Activated T-helper 9 cell treated with anti-CD3 and anti-CD28 coated beads, Interleukin-2, amount 50 U/mL, for 16 hours (primary cell): ENCODE measurements at regions not wholly inside any gene's neighbourhood (a gene's known extent, or its start where the extent isn't known, plus 50 kb on each side); places are given as distances from the start of the nearest gene placed in this dataset.
"Not testable (repeated sequence)": the region's sequence is repeated elsewhere in the genome, so short reads cannot be mapped to it uniquely, and the experiment has no call there.

Experiments
- DNase-seq: peaks from one replicate; pipeline ENCODE4 v3.0.0-alpha.2; 2020; ENCODE audit warnings: low read depth

DNA sequence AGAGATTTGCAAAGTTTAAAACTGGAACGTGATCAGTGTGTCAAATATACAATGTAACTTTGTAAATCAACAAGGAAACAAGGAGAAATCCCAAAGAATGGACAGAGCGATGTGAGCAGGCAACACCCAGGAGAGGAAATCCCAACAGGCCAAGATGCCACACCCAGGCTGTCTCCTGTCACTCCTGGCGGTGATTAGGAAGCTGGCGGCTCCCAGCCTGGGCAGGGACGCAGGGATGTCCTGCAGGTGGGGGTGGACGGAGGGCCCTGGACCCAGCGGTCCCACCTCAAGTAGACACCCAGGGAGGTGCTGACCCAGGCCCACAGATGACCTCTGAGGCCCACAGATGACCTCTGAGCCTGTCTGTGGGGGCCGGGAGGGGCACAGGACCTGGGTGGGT is 271.1 kb upstream of the SFSWAP start:
- DNase-seq = not testable (repeated sequence)

DNA sequence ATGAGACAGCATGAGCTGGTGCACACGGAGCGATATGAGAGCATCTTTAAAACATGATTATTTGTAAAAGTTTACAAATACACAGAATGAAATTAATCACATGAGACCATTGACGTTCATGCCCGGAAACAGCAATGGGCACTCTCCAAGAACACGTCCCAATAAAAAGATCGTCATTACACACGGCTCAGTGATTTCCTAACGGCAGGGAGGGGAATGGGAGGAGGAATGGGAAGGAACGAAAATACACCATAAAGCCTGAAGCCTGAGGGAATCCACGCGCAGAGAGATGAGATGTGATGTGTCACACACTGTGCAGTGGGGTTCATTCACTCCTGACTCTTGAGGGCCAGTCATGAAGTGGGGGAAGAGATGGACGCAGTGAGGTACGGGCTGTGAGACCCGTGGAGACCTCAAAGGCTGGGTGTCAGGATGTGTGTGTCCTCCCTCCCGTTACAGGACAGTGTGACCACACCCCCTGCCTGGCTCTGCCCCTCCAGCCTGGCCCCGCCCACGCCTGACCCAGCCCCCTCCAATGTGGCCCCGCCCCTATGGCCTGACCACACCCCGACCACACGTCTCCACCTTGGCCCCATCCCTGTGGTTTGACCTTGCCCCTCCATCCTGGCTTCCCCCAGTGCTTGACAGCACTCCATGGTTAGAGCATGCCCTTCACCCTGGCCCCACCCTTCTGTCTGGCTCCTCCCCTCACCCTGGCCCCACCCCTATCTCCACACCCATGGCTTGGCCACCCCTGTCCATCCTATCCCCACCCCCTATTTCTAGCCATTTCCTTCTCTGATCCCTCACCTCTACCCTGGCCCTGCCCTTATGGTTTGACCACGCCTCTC is 270.5 kb upstream of the SFSWAP start:
- not testable (repeated sequence) for DNase-seq

DNA sequence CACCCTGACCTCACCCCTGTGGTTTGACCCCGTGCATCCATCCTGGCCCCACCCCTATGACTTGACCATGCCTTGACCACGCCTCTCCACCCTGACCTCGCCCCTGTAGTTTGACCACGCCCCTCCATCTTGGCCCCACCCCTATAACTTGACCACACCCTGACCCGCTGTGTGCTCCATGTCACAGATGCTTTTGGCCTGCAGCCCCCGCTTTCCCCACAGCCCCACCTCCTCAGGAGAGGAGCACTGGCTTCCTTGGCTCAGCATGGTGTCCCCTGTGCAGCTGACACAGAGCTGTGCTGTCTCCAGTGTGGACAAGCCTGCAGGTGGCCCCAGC is 269.9 kb upstream of the SFSWAP start:
- no peak for DNase-seq

- DNase-seq = no peak
Measured at GRCh38 chr12:131441638-131442336, 269.1 kb upstream of the SFSWAP start.

GRCh38 chr12:131442337-131442918 is 268.5 kb upstream of the SFSWAP start:
- no peak for DNase-seq

DNA sequence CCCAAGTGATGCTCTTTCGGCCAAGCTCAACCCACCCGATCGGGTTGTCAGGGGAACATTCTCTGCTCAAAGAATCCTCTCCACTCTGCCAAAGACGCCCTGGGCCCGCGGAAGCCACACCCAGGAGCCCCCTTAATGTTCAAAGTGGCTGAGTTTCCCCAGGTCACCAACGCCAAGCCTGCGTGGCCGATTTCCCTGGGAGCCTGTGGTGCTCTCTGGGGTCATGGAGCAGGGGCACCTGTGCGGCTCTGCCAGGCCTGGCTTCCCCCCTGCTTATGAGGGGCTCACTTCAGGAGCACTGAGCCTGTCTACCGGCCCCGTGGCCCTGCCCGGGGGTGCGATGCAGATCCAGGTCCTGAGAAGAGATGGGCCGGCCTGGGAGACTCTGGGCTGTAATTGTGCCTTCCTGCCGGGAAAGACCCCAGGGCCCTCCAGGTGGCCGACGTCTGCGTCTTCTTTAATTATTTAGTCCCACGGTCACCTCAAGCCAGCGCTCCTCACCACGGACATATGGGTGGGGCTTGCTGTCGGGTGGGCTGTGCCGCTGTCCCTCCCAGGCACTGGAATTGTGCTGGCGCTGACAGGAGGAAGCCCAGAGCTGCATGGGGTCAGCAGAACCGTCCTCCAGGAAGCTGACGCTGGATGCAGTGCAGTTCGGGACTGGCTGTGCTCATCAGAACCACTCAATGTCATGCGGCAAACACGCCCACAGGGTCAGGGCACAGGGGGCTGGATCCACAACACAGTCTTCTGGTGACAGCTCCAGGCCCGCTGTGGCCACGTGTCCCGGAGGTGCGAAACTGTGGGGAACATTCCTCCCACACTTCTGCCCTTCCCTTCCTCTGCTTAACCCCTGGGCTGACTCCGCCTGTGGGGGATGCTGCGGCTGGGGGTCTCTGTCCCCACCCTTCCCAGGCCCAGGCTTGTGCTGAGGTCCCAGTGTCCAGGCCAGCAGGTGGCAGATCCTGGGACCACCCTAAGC is 267.6 kb upstream of the SFSWAP start:
- DNase-seq = no peak

- DNase-seq = no peak
Measured at GRCh38 chr12:131444220-131445164, 266.4 kb upstream of the SFSWAP start.

GRCh38 chr12:131445184-131445774 is 265.6 kb upstream of the SFSWAP start:
- no peak for DNase-seq

DNA sequence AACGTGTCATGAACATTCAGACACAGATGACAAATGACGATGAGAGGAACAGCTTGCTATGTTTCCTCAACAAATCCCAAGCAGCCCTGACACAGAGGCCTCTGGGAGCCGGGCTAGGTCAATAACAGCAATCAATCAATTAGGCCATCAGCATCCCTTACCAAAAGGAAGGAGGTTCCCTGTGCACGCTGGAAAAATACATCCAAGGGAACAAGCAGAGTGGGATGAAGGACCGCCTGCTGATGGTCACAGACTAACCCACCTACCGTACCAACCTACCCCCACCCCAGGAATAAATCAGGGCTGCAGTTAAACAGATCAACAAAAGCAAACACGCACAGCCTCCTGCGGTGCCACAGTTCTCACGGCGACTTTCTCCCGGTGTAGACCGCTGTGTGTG is 265.1 kb upstream of the SFSWAP start:
- DNase-seq = no peak

DNA sequence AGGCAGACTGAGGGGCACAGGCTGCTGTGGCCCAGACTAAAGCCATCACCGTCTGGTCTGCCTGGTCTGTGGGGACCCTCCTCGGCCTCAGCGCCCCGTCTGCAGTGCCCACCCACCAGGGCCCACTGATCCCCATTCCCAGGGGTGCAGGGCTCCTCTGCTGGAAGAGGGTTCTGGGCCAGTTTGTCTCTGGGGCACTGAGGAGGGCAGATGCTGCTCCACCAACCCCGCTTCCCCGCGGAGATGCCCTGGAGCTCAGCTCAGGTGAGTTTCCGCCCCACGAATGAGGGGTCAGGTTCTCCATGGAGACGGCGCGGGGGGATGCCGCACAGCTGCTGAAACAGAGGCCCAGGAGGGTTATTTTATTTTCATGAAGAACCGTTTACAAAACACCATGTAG is 263.3 kb upstream of the SFSWAP start:
- not testable (repeated sequence) for DNase-seq

DNA sequence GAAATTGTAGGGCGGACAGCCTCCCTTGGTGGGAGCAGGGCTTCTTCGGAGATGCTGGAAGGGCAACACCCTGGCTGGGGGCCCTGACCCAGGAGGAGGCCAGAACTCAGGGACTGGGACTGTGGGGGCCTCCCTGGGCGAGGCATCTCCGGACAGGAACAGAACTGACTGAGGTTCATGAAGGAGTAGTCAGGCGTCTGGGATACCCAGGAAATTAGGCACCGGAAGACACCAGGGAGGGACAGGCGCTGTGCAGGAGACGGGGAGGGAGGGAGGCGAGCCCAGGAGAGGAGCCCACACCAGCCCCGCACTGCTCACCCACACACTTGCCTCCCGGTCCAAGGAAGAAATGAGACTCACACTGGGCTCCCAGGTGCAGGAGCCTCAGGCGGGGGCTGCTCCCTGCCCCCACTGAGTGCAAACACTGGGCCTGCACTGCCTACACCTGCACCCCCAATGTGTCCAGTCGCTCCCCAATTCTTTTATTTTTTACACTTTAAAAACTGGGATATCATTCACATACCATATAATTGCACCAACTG is 262.6 kb upstream of the SFSWAP start:
- DNase-seq = no peak

DNA sequence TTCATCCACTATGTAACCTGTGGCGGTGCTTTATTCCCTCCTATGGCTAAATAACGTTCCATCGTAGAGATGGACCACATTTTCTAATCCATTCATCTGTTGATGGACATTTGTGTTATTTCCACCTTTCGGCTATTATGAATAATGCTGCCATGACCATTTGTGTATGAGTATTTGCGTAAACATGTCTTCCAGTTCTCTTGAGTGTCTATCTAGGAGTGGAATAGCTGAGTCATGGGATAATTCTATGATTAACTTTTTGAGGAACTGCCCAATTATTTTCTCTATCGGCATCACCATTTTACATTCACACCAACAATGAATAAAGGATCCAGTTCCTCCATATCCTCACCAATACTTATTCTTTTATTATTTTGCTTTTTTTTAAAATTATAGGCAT is 261.9 kb upstream of the SFSWAP start:
- no peak for DNase-seq

GRCh38 chr12:131452444-131452860 is 258.4 kb upstream of the SFSWAP start:
- DNase-seq = no peak

- DNase-seq = no peak
Measured at GRCh38 chr12:131454418-131455217, 256.3 kb upstream of the SFSWAP start.

- DNase-seq = no peak
Measured at GRCh38 chr12:131455218-131455506, 255.7 kb upstream of the SFSWAP start.

GRCh38 chr12:131455581-131456110 is 255.2 kb upstream of the SFSWAP start:
- no peak for DNase-seq

GRCh38 chr12:131456301-131457027 is 254.4 kb upstream of the SFSWAP start:
- no peak for DNase-seq

- DNase-seq = no peak
Measured at GRCh38 chr12:131457028-131457310, 253.9 kb upstream of the SFSWAP start.
